GM12892 (cell line): ENCODE measurements at regions not wholly inside any gene's neighbourhood (a gene's known extent, or its start where the extent isn't known, plus 50 kb on each side); places are given as distances from the start of the nearest gene placed in this dataset.

Source experiments
- POLR2A ChIP-seq: IDR thresholded peaks from 2 replicates; pipeline ENCODE4 v1.6.1; 2011; ENCODE audit warnings: low read depth, low read length, control low read depth
- TAF1 ChIP-seq: IDR thresholded peaks from 2 replicates; pipeline ENCODE4 v1.6.1; 2011; ENCODE audit warnings: low read depth, mild to moderate bottlenecking, control low read depth, low read length, borderline replicate concordance

- TF ChIP-seq TAF1 (no peak), POLR2A (no peak)
Observed at GRCh38 chr7:132029369-132030085, 473.1 kb upstream of the PODXL start.
